Pancreas (tissue), 10 donors: ENCODE measurements at regions not wholly inside any gene's neighbourhood (a gene's known extent, or its start where the extent isn't known, plus 50 kb on each side); places are given as distances from the start of the nearest gene placed in this dataset.
A peak's percentile ranks its signal among the peaks of the same experiment; 100 is the strongest.

Source experiments
- ATAC-seq, 4 donors: fragments of 200-7000 bp; cut with Tn5 transposase; one replicate each; pipeline versions ENCODE4 v1.8.0 to v1.9.1; 2020; ENCODE audit warnings: mild to moderate bottlenecking in 4 of 4, moderate library complexity in 4 of 4
- DNase-seq, 6 donors: peaks; one replicate each; pipeline ENCODE4 v3.0.0-alpha.2; 2020
- FAIRE-seq: peaks from 2 replicates; lab custom pipeline; 2012; peaks lifted over from hg19 to GRCh38; lab: Jason Lieb, UNC
- H3K27ac ChIP-seq, 4 donors: fragments of 200-600 bp; sonication (generic); 1 replicate in 3 of 4; 2 replicates in 1 of 4; pipeline versions ENCODE4 v1.5.0 to v1.8.0; 2020
- H3K27me3 ChIP-seq, 4 donors: fragments of 200-600 bp; one replicate each; pipeline ENCODE4 v1.8.0; 2021
- H3K36me3 ChIP-seq, 3 donors: fragments of 200-600 bp; sonication (generic) in 1 of 3; one replicate each; pipeline versions ENCODE4 v1.5.0 to v1.8.0; 2020 to 2021
- H3K4me1 ChIP-seq, 3 donors: fragments of 200-600 bp; one replicate each; pipeline ENCODE4 v1.8.0; 2021
- H3K4me3 ChIP-seq, 4 donors: fragments of 200-600 bp; sonication (generic) in 2 of 4; one replicate each; pipeline versions ENCODE4 v1.5.0 to v1.8.0; 2020 to 2021
- H3K9me3 ChIP-seq, 4 donors: fragments of 200-600 bp; one replicate each; pipeline ENCODE4 v1.8.0; 2021
- WGBS, 2 donors: extraction: QIAGEN DNeasy Blood & Tissue Kit; methylation state at CpG; one replicate each; pipeline ENCODE4 v1.1.7; 2013; 5-methylcytosine and 5-hydroxymethylcytosine counted together
- intact Hi-C, 3 donors: fragments of 100-400 bp; cut with DNase I; formaldehyde crosslinking; loops; one replicate each; pipeline versions ENCODE4 v1.11.1 to v1.14.2; 2022
- TF ChIP-seq, protein P1 (sequence below), 4 donors: fragments of 200-600 bp; sonication (generic) in 3 of 4; IDR thresholded peaks; one replicate each; pipeline versions ENCODE4 v1.5.0 to v1.8.0; 2021; ENCODE audit warnings: antibody characterized with exemption in 4 of 4
- donor health status: healthy with polysubstance abuse.
- donor health status: DM: no; HTN: no; CAD: no; lungs with moderate emphysema.
- donor health status: DM: no; HTN: no; CAD: no.
- donor health status: control.
- donor health status: control.
- donor health status: Bipolar disorder and iron deficiency.
- donor health status: DM: yes; HTN: yes; CAD: no.
- donor health status: DM: no; HTN: no; CAD: no.
- donor health status: DM: no; HTN: no; CAD: no.
- donor health status: DM: yes; HTN: yes; CAD: no.

DNA sequence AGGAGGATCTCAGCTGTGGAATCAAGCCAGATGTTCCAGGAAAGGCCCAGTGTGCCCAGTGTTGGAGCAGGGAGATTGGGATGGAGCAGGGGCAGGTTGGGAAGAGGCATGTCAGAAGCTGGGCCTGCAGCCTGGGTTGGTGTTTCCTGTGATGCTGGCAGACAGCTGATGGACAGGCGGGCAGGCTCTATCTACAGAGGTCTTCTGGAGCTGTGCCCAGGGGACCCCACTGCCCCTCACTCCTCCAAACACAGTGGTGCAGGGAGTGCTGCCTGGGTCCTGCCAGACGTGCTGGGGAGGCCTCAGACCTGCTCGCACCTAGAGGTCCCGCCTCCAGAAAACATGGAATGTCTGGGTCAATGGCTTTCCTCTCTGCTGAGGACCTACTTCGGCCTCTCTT is 182.9 kb upstream of the TCERG1L start:
- intact Hi-C loops, result no loop called here

DNA sequence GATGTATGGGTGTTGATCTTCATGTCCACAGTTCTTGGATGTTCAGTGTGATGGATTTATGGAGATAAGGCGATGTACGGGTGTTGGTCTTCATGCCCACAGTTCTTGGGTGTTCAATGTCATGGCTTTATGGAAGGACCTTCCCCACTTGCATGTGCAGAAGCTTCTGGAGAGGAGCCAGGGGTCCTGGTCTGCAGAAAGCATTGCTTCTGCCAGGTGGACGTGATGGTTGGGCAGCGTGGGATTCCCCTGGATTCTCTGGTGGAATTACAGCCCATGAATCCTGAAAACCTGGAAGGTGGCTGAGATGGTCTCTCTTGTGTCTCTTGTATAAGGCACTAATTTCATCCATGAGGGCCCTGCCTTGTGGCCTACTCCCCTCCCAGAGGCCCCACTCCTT is 183.7 kb upstream of the TCERG1L start:
- no peaks in the 10 kb centered on the region for H3K4me1 ChIP-seq
- no peak overlapping the region for H3K4me3 ChIP-seq
- no peaks in the 10 kb centered on the region for H3K36me3 ChIP-seq
- ATAC-seq (no peak), FAIRE-seq (no peak), DNase-seq (no peak)
- intact Hi-C loops, result no loop called here
- H3K27ac ChIP-seq, result no peak overlapping the region
- WGBS, 2 donors, result 68 to 79% methylated on average over 4 of the region's 4 CpGs
- TF ChIP-seq, protein P1, sequence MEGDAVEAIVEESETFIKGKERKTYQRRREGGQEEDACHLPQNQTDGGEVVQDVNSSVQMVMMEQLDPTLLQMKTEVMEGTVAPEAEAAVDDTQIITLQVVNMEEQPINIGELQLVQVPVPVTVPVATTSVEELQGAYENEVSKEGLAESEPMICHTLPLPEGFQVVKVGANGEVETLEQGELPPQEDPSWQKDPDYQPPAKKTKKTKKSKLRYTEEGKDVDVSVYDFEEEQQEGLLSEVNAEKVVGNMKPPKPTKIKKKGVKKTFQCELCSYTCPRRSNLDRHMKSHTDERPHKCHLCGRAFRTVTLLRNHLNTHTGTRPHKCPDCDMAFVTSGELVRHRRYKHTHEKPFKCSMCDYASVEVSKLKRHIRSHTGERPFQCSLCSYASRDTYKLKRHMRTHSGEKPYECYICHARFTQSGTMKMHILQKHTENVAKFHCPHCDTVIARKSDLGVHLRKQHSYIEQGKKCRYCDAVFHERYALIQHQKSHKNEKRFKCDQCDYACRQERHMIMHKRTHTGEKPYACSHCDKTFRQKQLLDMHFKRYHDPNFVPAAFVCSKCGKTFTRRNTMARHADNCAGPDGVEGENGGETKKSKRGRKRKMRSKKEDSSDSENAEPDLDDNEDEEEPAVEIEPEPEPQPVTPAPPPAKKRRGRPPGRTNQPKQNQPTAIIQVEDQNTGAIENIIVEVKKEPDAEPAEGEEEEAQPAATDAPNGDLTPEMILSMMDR (IDR thresholded peaks at IDR 0.05), result no peak
- H3K27me3 ChIP-seq, result no peaks in the 10 kb centered on the region
- no peaks in the 10 kb centered on the region for H3K9me3 ChIP-seq

More for the DNA sequence above, 182.9 kb upstream of the TCERG1L start:
- no peaks in the 10 kb centered on the region for H3K36me3 ChIP-seq
- H3K4me3 ChIP-seq, result no peak overlapping the region
- H3K27me3 ChIP-seq, result no peaks in the 10 kb centered on the region
- H3K4me1 ChIP-seq, result no peaks in the 10 kb centered on the region
- FAIRE-seq, result no peak
- H3K27ac ChIP-seq, result no peak overlapping the region
- 81 to 89% methylated on average over 5 of the region's 5 CpGs for WGBS, 2 donors
- TF ChIP-seq, protein P1 (IDR thresholded peaks at IDR 0.05), result no peak
- no peaks in the 10 kb centered on the region for H3K9me3 ChIP-seq
- peak in 1 of 6 donors; percentile 33 for DNase-seq
- ATAC-seq, result no peak

DNA sequence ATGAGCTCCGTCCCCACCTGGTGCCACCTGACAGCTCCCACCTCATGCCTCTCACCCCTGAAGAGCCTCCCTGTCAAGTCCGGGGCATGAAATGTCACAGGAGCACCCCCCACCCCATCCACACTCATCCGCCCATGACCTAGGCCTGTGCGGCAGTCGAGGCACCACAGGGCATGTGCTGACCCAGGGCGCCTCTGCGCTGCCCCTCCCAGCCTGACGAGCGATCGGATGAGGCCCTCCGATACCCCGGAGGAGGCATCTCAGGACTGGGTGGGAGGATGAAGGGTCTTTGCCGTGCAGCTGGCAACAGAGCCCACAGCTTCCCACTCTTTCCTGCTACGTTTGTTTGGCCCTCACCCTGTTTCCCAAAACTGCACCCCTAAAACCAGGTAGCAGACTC is 184.4 kb upstream of the TCERG1L start:
- no peaks in the 10 kb centered on the region for H3K9me3 ChIP-seq
- DNase-seq (peak in 1 of 6 donors; percentile 37), ATAC-seq (no peak), FAIRE-seq (no peak)
- no peaks in the 10 kb centered on the region for H3K36me3 ChIP-seq
- H3K4me1 ChIP-seq, result no peaks in the 10 kb centered on the region
- no peaks in the 10 kb centered on the region for H3K27me3 ChIP-seq
- 78 to 91% methylated on average over 14 of the region's 14 CpGs for WGBS, 2 donors
- no peak overlapping the region for H3K4me3 ChIP-seq
- H3K27ac ChIP-seq, result no peak overlapping the region
- TF ChIP-seq, protein P1 (IDR thresholded peaks at IDR 0.05), result no peak
- intact Hi-C loops, result no loop called here

DNA sequence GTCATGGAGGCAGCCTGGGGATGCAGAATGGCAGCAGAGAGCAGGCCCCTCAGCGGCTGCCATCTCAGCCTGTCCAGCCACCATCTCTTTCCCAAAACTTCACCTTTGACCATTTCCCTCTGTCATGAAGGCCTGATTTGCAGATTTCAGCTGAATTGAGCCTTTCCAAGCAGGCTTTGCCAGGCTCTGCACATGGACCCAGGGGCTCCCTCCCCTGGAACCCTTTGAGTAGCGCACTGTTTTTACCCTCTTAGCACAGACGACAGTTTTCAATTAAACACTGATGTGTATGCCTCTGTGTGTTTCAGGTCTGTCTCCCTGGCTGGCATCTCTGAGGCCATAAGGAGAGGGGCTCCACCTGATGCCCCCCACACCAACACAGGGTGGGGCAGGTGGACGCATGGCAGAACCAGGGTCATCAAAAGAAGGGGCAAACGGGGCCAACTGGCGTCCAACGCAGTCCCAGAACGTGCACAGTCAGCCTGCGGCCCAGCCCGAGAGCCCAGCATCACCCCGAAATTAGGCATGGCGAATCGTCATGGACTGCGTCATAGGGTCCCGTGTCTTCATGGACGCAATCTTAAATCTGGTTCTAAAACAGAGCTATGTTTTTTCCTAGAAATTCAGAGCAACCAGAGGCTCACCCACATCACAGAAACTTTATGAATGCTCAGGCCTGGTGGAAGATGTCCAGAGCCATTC is 185.0 kb upstream of the TCERG1L start:
- Histone ChIP-seq H3K9me3 (no peaks in the 10 kb centered on the region), H3K4me3 (no peak overlapping the region), H3K27ac (no peak overlapping the region), H3K4me1 (no peaks in the 10 kb centered on the region), H3K27me3 (no peaks in the 10 kb centered on the region), H3K36me3 (no peaks in the 10 kb centered on the region)
- ATAC-seq (no peak), FAIRE-seq (no peak), DNase-seq (no peak)
- intact Hi-C loops, result no loop called here
- TF ChIP-seq, protein P1 (IDR thresholded peaks at IDR 0.05), result no peak
- WGBS, 2 donors, result 80 to 90% methylated on average over 16 of the region's 16 CpGs

DNA sequence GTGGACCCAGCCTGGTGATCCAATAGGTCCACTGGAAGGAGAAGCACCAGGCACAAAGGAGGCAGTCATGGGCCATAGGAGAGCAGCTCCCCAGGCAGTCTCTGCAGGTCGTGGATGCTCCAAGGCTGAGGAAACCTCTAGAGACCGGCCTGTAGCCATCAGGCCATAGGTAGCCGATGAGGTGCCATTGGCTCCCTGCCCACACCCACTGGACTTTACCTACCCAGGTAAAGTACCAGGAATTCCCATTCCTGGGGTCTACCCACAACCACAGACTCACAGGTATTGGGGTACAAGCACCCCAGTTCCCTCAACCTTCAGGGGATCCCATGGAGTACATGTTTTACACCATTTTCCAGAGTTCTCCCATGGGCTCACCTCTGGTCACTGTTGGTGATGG is 188.0 kb upstream of the TCERG1L start:
- Histone ChIP-seq H3K9me3 (no peaks in the 10 kb centered on the region), H3K4me3 (no peak overlapping the region), H3K36me3 (no peaks in the 10 kb centered on the region), H3K27me3 (no peaks in the 10 kb centered on the region), H3K27ac (no peak overlapping the region), H3K4me1 (no peaks in the 10 kb centered on the region)
- 77 to 81% methylated on average over 3 of the region's 3 CpGs for WGBS, 2 donors
- TF ChIP-seq, protein P1 (IDR thresholded peaks at IDR 0.05), result no peak
- FAIRE-seq, result no peak
- intact Hi-C loops, result no loop called here
- DNase-seq, result no peak
- ATAC-seq, result no peak
